ENCODE measurements at regions not wholly inside any gene's neighbourhood (a gene's known extent, or its start where the extent isn't known, plus 50 kb on each side); places are given as distances from the start of the nearest gene placed in this dataset.

DNA sequence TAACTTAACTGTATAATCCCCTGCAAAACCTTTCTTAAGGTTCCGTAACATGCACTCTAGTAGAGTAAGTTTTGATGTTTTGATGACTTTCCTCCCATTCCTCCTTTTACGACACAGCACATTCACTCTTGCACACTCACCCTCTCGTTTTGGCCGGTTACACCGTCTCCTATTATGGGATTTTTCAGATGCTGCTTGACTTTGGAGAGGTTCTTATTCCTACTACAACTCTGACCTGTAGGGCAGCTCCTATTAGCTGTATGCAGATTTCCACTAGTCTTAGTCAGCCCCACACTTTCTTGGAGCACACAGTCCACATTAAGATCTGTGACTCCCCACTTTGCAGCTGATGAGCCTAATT, 223.7 kb upstream of the SYNCRIP start:
- no peak for TF ChIP-seq GATA3 (IDR thresholded peaks at IDR 0.05; ENCODE audit: low read depth, low read length)
- no peak for TF ChIP-seq GATA2 (IDR thresholded peaks at IDR 0.05; ENCODE audit: low read depth, low read length)

DNA sequence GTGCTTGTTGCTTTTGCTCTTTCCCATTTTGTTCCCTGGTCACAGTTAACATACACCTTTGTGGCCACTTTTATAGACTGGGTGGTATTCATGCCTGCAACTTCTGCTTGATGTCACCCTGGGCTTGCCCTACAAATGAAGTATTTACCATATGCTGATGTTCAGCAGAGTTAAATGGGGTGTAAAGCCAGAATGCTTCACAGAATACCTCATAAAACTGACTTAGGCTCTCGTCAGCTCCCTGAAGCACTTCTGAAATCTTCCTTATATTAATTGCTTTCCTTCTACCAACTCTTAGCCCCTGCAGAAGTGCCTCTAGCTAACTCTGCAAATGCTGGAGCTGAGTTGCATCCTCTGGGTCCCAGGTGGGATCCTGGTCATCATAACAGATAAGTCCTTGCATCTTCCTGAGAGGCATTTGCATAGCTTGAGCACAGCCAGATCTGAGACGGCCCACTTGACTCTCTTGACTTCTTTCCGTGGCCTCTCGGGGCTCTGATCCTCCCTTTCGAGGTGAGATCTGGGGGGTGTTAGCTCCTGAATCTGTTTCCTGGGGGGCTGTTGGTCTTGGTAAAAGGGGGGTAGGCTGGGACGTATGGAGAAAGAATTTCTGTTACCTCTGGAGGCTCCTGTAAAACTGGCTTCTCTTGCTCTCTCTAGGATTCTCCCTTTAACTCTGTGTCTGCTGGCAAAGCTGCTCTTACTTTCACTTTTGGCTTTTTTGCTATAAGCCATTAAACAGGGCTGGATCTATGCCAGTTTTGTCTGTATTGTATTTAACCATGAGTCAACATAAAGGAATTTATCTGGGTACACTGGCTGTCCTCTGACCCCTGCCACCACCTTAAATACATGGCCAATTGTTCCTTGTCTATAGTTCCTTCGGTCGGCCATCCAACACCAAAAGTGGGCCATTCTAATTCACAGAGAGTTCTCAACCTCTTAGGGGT, 223.0 kb upstream of the SYNCRIP start:
- no peak for TF ChIP-seq GATA3 (IDR thresholded peaks at IDR 0.05; ENCODE audit: low read depth, low read length)

DNA sequence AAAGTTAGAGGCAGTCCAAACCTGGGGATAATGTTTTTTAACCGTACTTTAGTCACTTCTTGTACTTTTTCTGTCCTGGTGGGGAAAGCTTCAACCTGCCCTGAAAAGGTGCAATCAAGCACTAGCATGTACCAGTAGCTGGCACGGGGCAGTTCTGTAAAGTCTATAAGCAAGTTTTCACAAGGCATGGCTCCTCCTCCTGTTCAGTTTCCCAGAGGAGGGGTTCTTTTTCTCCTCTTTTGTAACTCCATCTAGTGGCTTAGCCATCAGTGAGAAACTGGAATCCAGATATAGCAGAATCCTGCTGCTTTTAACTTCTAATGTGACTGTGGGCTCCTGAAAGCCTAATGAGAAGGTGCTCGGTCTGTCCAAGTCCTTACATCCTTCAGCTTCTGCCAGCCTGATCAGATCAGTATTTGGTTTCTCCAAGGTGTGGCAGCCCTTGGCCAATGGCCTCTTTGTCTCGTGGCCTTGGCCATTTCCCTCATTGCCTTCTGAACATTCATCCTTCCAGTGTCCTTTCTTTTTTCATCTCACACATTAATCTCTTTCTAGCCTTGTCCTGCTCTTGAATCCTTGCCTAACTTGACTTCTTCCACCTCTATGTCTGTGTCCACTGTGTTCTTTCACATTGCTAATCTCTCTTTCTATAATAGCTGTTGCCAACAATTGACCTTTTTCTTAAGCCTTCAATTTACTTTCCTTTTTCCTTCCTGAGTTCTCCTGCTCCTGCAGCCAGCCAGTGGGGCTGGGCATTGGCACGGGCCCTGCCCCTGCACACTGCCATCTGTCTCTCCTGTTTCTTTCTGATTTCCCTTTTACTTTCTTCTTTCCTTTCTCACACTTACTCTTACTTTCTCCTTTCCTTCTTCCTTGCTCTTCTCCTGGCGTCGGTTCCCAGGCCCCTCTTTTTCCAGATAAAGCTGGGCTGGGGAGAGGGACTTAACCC, 222.0 kb upstream of the SYNCRIP start:
- no peak for TF ChIP-seq GATA2 (IDR thresholded peaks at IDR 0.05; ENCODE audit: low read depth, low read length)
- no peak for TF ChIP-seq GATA3 (IDR thresholded peaks at IDR 0.05; ENCODE audit: low read depth, low read length)

DNA sequence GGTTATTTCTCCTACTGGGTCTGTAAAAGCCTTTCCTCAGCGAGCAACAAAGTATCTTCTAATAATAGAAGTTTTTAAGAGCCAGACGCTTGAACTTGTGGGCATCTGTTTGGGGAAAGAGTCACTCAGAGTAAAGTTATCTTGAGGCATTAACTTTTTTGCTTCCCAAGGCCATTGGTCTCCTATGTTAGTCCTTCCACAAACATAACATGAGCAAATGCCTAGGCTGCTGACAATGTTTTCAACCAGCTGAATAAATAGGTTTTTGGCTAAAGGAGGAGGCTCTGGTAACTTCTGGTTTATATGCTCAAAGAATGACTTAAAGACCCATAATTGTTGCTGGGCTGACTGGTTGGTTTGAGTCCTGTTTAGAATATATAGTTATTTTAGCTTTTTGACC, 213.5 kb upstream of the SYNCRIP start:
- TF ChIP-seq GATA2 (IDR thresholded peaks at IDR 0.05; ENCODE audit: low read depth, low read length) = no peak
- TF ChIP-seq GATA3 (IDR thresholded peaks at IDR 0.05; ENCODE audit: low read depth, low read length) = no peak

DNA sequence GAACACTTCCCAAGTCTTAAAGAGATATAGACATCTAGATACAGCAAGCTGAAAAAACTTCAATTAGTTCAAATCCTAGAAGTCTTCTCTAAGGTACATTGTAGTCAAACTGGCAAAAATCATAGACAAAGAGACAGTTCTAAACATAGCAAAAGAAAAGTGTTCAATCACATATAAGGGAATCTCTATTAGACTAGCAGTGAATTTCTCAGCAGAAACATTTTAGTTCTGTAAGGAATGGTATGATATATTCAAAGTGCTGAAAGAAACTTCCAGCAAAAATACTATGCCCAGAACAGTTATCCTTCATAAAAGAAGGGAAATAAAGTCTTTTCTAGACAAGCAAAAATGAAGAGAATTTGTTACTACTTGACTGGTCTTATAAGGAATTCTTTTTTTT, 186.3 kb upstream of the SYNCRIP start:
- no peak for TF ChIP-seq GATA3 (IDR thresholded peaks at IDR 0.05; ENCODE audit: low read depth, low read length)
- TF ChIP-seq GATA2 (IDR thresholded peaks at IDR 0.05; ENCODE audit: low read depth, low read length) = no peak

GRCh38 chr6:85826997-85827396, 184.3 kb upstream of the SYNCRIP start:
- TF ChIP-seq GATA2 (IDR thresholded peaks at IDR 0.05; ENCODE audit: low read depth, low read length) (no peak), GATA3 (IDR thresholded peaks at IDR 0.05; ENCODE audit: low read depth, low read length) (no peak)

DNA sequence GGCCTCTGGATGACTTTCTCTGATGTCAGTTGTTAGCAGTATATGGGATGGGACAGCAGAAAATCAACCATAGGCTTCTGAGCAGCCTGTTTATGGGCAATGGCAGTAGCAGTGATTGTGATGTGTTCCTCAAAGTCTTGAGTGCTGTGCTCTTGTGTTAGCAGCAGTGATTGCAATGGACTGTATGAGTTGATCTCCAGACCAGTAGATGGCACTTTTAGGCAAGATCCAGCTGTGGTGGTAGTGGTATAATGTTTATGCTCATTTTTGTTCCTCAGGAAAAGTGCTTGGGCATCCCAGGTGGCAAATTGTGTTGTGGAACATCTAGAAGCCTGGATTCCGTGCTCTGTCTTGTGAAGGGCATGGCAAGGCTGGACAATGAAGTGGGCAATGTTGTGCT, 181.6 kb upstream of the SYNCRIP start:
- no peak for TF ChIP-seq GATA2 (IDR thresholded peaks at IDR 0.05; ENCODE audit: low read depth, low read length)

DNA sequence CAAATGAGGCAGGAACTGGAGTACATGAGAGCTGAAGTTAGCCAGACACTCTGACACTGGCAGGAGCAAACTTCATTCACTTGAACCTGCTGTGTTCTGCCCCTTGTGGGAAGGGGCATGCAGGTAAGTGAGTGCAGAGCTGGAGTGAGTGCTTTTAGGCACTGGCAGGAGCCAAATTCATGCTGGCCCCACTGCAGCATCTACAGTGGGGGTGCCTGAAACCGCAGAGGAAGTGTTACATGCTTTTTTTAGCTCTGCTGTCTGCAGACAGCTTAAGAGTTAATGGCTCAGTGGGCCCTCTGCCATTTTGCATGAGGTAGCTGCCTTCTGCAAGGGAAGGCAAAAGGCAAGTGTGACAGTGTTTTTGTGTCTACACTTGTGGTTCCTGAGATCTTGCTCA, 167.9 kb upstream of the SYNCRIP start:
- no peak for TF ChIP-seq GATA3 (IDR thresholded peaks at IDR 0.05; ENCODE audit: low read depth, low read length)
- no peak for TF ChIP-seq GATA2 (IDR thresholded peaks at IDR 0.05; ENCODE audit: low read depth, low read length)

DNA sequence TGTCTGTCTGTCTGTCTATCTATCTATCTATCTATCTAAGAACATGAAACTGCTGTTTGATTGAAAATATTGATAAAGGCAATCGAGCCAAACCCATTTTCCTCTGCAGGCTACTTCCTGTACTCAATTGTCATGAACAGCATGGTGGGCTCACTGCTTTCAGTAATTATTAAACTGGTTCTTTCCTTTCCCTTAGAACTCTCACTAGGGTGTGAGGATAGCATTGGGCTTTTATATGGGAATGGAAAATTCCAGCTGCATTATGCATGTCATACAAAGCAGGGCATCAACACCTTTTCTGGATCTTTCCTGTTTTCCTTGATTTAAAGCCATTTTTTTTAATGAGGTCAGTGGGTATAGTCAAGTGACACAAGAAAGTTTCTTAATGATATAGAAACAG, 161.0 kb upstream of the SYNCRIP start:
- TF ChIP-seq GATA3 (IDR thresholded peaks at IDR 0.05; ENCODE audit: low read depth, low read length) (no peak), GATA2 (IDR thresholded peaks at IDR 0.05; ENCODE audit: low read depth, low read length) (no peak)

- no peak for TF ChIP-seq GATA2 (IDR thresholded peaks at IDR 0.05; ENCODE audit: low read depth, low read length)
- no peak for TF ChIP-seq GATA3 (IDR thresholded peaks at IDR 0.05; ENCODE audit: low read depth, low read length)
Observed at GRCh38 chr6:85802162-85802561, 159.5 kb upstream of the SYNCRIP start.

GRCh38 chr6:85798931-85799652, 156.4 kb upstream of the SYNCRIP start:
- no peak for TF ChIP-seq GATA3 (IDR thresholded peaks at IDR 0.05; ENCODE audit: low read depth, low read length)
- TF ChIP-seq GATA2 (IDR thresholded peaks at IDR 0.05; ENCODE audit: low read depth, low read length) = no peak

- TF ChIP-seq GATA3 (IDR thresholded peaks at IDR 0.05; ENCODE audit: low read depth, low read length) = no peak
- TF ChIP-seq GATA2 (IDR thresholded peaks at IDR 0.05; ENCODE audit: low read depth, low read length) = no peak
Observed at GRCh38 chr6:85797993-85798392, 155.3 kb upstream of the SYNCRIP start.

DNA sequence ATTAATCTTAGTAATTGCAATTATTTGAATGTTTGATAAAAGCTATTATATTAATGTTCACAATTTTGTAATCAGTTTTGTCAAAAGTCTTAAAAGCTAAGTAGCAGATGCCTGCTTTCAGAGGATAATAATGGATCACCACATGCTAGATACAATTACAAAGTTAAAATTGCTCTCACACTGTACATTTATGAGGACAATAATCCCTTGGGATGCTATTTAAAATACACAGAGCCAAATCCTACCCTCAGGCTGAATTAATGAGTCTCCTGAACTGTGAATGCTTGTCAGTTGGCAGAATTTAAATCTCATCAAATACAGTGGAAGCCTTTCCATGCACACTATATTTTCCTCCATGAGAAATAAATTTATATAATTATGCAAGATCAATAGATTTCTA, 153.3 kb upstream of the SYNCRIP start:
- TF ChIP-seq GATA2 (IDR thresholded peaks at IDR 0.05; ENCODE audit: low read depth, low read length) = no peak
- no peak for TF ChIP-seq GATA3 (IDR thresholded peaks at IDR 0.05; ENCODE audit: low read depth, low read length)

DNA sequence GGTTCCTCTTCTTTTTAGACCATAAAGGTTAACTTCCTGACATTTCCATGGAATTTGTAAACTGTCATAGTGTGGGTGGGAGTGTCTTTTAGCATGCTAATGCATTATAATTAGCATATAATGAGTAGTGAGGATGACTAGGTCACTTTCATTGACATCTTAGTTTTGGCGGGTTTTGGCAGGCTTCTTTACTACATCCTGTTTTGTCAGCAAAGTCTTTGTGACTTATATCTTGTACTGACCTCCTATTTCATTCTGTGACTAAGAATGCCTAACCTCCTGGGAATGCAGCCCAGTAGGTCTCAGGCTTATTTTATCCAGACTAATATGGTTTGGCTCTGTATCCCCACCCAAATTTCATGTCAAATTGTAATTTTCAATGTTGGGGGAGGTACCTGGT, 149.6 kb upstream of the SYNCRIP start:
- no peak for TF ChIP-seq GATA2 (IDR thresholded peaks at IDR 0.05; ENCODE audit: low read depth, low read length)
- no peak for TF ChIP-seq GATA3 (IDR thresholded peaks at IDR 0.05; ENCODE audit: low read depth, low read length)

All from SH-SY5Y (cell line).